ENCODE measurements at regions not wholly inside any gene's neighbourhood (a gene's known extent, or its start where the extent isn't known, plus 50 kb on each side); places are given as distances from the start of the nearest gene placed in this dataset.

DNA sequence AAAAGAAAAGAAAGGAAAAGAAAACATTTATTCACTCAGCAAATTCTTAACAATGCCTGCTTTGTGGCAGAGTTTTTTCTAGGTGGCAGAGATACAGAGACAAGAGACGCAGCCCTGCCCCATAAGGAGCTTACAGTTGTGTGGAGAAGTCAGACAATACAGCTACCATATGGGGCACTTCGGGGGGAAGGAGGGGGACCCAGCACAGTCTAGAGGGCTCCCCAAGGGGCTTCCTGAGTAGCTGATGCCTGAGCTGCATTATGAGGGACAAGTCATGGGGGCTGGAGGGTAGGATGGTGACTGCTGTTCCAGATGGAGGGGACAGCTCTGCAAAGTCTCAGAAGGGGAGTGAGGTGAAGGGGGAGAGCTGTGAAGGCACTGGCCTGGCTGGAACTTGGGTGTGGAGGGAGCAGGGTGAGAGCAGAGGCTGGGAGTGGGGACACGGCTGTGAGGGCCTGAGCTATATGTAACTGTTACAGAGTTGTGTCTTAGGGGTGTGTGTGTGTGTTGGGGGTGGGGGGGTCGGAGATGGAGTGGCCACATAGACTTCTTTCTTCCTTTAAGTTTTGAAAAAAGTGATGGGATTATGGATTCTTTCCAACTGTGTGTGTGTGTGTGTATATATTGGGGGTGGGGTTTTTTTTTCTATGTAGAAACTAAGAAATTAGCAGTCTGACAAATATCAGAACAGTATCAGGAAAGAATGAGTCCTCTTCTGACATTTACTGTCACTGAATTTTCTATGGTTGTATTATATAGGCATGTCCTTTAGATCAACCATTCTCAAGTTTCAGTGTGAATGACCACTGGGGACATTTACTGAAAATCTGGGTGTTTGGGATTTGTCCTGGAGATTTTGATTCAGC, 66.0 kb upstream of the HAAO start:
- no peaks in the 10 kb centered on the region for H4K20me1 ChIP-seq (ENCODE audit: insufficient read depth, poor library complexity, severe bottlenecking)
- H3K4me2 ChIP-seq: no peak overlapping the region
- H3K27ac ChIP-seq: peak overlapping the region; percentile 11
- 85% methylated on average over 3 of the region's 4 CpGs for WGBS (ENCODE audit: low lambda C conversion rate, missing lambda C conversion rate)
- no peaks in the 10 kb centered on the region for H3K9me3 ChIP-seq (ENCODE audit: low read depth)
- peaks cover 22% of the 10 kb centered on the region for H3K4me1 ChIP-seq (ENCODE audit: insufficient read depth)
- no peak for TF ChIP-seq EZH2phosphoT487 (IDR thresholded peaks at IDR 0.05; ENCODE audit: low read depth, severe bottlenecking, unreplicated experiment)
- TF ChIP-seq, protein P1, sequence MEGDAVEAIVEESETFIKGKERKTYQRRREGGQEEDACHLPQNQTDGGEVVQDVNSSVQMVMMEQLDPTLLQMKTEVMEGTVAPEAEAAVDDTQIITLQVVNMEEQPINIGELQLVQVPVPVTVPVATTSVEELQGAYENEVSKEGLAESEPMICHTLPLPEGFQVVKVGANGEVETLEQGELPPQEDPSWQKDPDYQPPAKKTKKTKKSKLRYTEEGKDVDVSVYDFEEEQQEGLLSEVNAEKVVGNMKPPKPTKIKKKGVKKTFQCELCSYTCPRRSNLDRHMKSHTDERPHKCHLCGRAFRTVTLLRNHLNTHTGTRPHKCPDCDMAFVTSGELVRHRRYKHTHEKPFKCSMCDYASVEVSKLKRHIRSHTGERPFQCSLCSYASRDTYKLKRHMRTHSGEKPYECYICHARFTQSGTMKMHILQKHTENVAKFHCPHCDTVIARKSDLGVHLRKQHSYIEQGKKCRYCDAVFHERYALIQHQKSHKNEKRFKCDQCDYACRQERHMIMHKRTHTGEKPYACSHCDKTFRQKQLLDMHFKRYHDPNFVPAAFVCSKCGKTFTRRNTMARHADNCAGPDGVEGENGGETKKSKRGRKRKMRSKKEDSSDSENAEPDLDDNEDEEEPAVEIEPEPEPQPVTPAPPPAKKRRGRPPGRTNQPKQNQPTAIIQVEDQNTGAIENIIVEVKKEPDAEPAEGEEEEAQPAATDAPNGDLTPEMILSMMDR (IDR thresholded peaks at IDR 0.05; ENCODE audit: poor library complexity): no peak
- no peak overlapping the region for H3K4me3 ChIP-seq
- no peaks in the 10 kb centered on the region for H3K27me3 ChIP-seq
- no peaks in the 10 kb centered on the region for H3K9me2 ChIP-seq (replicated peaks; ENCODE audit: insufficient read depth)
- H2AFZ ChIP-seq: no peak overlapping the region
- DNase-seq (ENCODE audit: low spot score): no peak
- H3K36me3 ChIP-seq (replicated peaks; ENCODE audit: insufficient read depth, low read depth): no peaks in the 10 kb centered on the region
- no peaks in the 10 kb centered on the region for H3K79me2 ChIP-seq

DNA sequence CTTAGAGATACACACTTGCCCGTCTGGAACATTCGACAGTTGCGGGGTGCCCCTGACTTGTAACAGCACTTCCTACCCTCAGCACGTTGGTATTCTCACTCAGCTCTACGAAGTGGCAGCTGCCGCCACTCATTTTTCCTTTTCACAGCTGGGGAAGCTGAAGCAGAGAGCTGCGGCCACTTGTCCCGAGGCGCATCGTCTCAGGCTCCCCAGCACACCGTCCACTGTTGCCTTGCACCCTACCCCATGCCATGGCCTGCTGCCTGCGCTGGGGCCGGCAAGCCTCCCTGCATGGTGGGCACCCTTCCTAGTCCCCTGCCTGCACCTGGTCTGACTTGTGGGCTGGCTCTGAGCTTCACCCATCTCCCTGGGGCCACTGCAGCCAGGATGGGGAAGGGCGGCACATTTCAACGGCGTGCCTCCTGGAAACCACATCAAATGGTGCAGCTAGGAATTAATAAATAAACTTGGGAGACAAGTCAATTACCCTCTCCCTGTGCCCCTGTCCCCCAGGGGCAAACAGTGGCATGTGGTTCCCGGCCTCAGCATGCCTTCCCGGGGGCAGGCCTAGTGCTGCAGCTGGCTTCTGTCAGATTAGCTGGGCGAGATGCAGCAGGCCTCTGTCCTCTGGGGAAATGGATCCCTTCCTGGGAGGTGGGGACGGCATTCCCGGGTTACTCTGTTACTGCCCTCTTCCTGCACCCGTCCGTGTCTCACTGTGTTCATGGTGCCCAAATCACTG, 64.7 kb upstream of the HAAO start:
- no peaks in the 10 kb centered on the region for H3K36me3 ChIP-seq (replicated peaks; ENCODE audit: insufficient read depth, low read depth)
- peaks cover 22% of the 10 kb centered on the region for H3K4me1 ChIP-seq (ENCODE audit: insufficient read depth)
- no peaks in the 10 kb centered on the region for H4K20me1 ChIP-seq (ENCODE audit: insufficient read depth, poor library complexity, severe bottlenecking)
- no peak overlapping the region for H3K4me3 ChIP-seq
- H3K27ac ChIP-seq: peak overlapping the region; percentile 11
- DNase-seq (ENCODE audit: low spot score): no peak
- no peaks in the 10 kb centered on the region for H3K27me3 ChIP-seq
- TF ChIP-seq, protein P1 (IDR thresholded peaks at IDR 0.05; ENCODE audit: poor library complexity): no peak
- TF ChIP-seq EZH2phosphoT487 (IDR thresholded peaks at IDR 0.05; ENCODE audit: low read depth, severe bottlenecking, unreplicated experiment): no peak
- TF ChIP-seq EZH2 (IDR thresholded peaks at IDR 0.05; ENCODE audit: borderline replicate concordance): no peak
- no peaks in the 10 kb centered on the region for H3K9me3 ChIP-seq (ENCODE audit: low read depth)
- no peaks in the 10 kb centered on the region for H3K9me2 ChIP-seq (replicated peaks; ENCODE audit: insufficient read depth)
- H3K79me2 ChIP-seq: no peaks in the 10 kb centered on the region
- no peak overlapping the region for H3K4me2 ChIP-seq
- WGBS (ENCODE audit: low lambda C conversion rate, missing lambda C conversion rate): 71% methylated on average over 23 of the region's 23 CpGs
- H2AFZ ChIP-seq: no peak overlapping the region

DNA sequence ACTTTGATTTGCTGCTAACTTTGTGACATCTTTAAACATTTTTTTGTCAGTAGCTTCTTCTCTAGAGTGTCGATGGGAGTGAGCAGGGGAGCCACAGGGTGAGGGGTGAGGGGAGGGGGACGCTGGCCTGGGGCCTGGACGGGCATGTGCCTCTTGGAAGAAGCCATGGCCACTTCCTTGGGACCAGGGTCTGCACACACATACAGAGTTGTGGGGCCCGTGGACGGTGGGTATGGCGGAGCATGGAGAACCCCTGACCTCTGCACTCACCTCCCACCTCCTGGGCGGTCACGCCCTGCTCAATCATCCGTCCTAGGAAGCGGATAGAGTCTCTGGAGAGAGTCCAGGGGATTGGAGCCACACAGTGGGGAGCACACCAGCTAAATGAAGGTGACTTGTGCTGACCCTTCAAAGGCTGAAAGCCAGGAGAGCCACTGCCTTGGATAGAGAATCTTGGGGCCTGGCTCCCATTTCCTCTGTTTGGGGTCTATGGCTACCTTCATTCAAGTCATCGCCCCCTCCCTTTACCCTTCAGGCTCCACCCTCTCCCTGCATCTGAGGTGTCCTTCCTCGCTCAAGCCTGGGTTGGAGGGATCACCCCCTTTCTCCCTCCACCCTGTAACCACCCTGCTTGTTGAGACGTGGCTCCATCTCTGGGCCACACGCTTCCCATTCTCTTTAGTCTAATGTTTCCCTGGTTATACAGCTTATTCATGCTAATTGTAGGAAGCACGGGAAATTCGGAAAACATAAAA, 63.9 kb upstream of the HAAO start:
- no peak overlapping the region for H2AFZ ChIP-seq
- no peak for DNase-seq (ENCODE audit: low spot score)

More for the DNA sequence above, 63.9 kb upstream of the HAAO start:
- no peak for TF ChIP-seq EZH2 (IDR thresholded peaks at IDR 0.05; ENCODE audit: borderline replicate concordance)
- TF ChIP-seq EZH2phosphoT487 (IDR thresholded peaks at IDR 0.05; ENCODE audit: low read depth, severe bottlenecking, unreplicated experiment): no peak
- TF ChIP-seq, protein P1 (IDR thresholded peaks at IDR 0.05; ENCODE audit: poor library complexity): no peak
- Histone ChIP-seq H3K9me2 (replicated peaks; ENCODE audit: insufficient read depth) (no peaks in the 10 kb centered on the region), H3K4me3 (no peak overlapping the region), H3K27ac (no peak overlapping the region), H3K9me3 (ENCODE audit: low read depth) (no peaks in the 10 kb centered on the region), H3K79me2 (no peaks in the 10 kb centered on the region), H3K27me3 (no peaks in the 10 kb centered on the region), H3K36me3 (replicated peaks; ENCODE audit: insufficient read depth, low read depth) (no peaks in the 10 kb centered on the region), H3K4me1 (ENCODE audit: insufficient read depth) (peaks cover 22% of the 10 kb centered on the region), H3K4me2 (no peak overlapping the region), H4K20me1 (ENCODE audit: insufficient read depth, poor library complexity, severe bottlenecking) (no peaks in the 10 kb centered on the region)
- 94% methylated on average over 16 of the region's 16 CpGs for WGBS (ENCODE audit: low lambda C conversion rate, missing lambda C conversion rate)
